SU-DHL-6 (cell line): ENCODE measurements at regions not wholly inside any gene's neighbourhood (a gene's known extent, or its start where the extent isn't known, plus 50 kb on each side); places are given as distances from the start of the nearest gene placed in this dataset.

ENCODE experiments used
- H2AFZ ChIP-seq: fragments of 200-600 bp; sonication (generic); 2 replicates; pipeline ENCODE4 v1.6.1; 2014; ENCODE audit warnings: low read depth, mild to moderate bottlenecking, moderate library complexity, mixed read lengths, antibody characterized with exemption, low read length; ENCODE audit not compliant: severe bottlenecking
- H3F3A ChIP-seq: fragments of 200-600 bp; shearing (Covaris generic); 2 replicates; pipeline ENCODE4 v1.6.0; 2016; ENCODE audit warnings: antibody characterized with exemption, mild to moderate bottlenecking; ENCODE audit not compliant: insufficient read depth
- H3K27ac ChIP-seq: fragments of 200-600 bp; sonication (generic); 2 replicates; pipeline ENCODE4 v1.5.1; 2016; ENCODE audit warnings: low read depth, mild to moderate bottlenecking, low read length, moderate library complexity, mixed read lengths
- H3K27me3 ChIP-seq: fragments of 200-600 bp; sonication (generic), shearing (Covaris generic); 2 replicates; pipeline ENCODE4 v1.6.0; 2014; ENCODE audit warnings: mild to moderate bottlenecking, low read length
- H3K36me3 ChIP-seq: fragments of 200-600 bp; sonication (generic); 2 replicates; pipeline ENCODE4 v1.6.1; 2014; ENCODE audit warnings: mild to moderate bottlenecking, low read length, mixed read lengths
- H3K4me2 ChIP-seq: fragments of 300-600, 200-600 bp; shearing (Covaris generic), sonication (generic); 2 replicates; pipeline ENCODE4 v1.6.0; 2014; ENCODE audit warnings: low read length, low read depth, mild to moderate bottlenecking; ENCODE audit not compliant: poor library complexity, severe bottlenecking
- H3K4me3 ChIP-seq: fragments of 200-600 bp; sonication (generic); 2 replicates; pipeline ENCODE4 v1.5.1; 2014; ENCODE audit warnings: antibody characterized with exemption, low read length, mild to moderate bottlenecking, mixed read lengths; ENCODE audit not compliant: insufficient read depth, poor library complexity, severe bottlenecking
- H3K79me2 ChIP-seq: fragments of 200-600 bp; sonication (generic); 2 replicates; pipeline ENCODE4 v1.6.1; 2014; ENCODE audit warnings: mild to moderate bottlenecking, low read length, moderate library complexity; ENCODE audit not compliant: insufficient read depth
- H3K9ac ChIP-seq: fragments of 200-600 bp; sonication (generic); 2 replicates; pipeline ENCODE4 v1.7.0; 2014; ENCODE audit warnings: mild to moderate bottlenecking, low read length
- H3K9me2 ChIP-seq: fragments of 200-600 bp; sonication (generic); replicated peaks from 2 replicates; pipeline ENCODE4 v1.6.1; 2014; ENCODE audit warnings: low read length; ENCODE audit not compliant: insufficient read depth
- H3K9me3 ChIP-seq: fragments of 200-600 bp; sonication (generic); 2 replicates; pipeline ENCODE4 v1.6.1; 2014; ENCODE audit warnings: low read length, mixed read lengths; ENCODE audit not compliant: insufficient read depth
- H4K20me1 ChIP-seq: fragments of 200-600 bp; sonication (generic); 2 replicates; pipeline ENCODE4 v1.6.1; 2014; ENCODE audit warnings: low read depth, mild to moderate bottlenecking, antibody characterized with exemption, low read length, moderate library complexity, mixed read lengths
- CTCF ChIP-seq: fragments of 200-600 bp; sonication (generic); IDR thresholded peaks from one replicate; pipeline ENCODE4 v1.5.1; 2017; ENCODE audit warnings: antibody characterized with exemption, mild to moderate bottlenecking, low read length, moderate library complexity; ENCODE audit not compliant: insufficient read depth, poor library complexity, severe bottlenecking
- EZH2phosphoT487 ChIP-seq: fragments of 200-600 bp; sonication (generic), shearing (Covaris generic); conservative IDR thresholded peaks from 2 replicates; pipeline ENCODE4 v1.6.1; 2018; ENCODE audit warnings: mild to moderate bottlenecking, antibody characterized with exemption, low read length, moderate library complexity, mixed read lengths

- Histone ChIP-seq H3K9ac (no peak overlapping the region), H3K9me2 (no peaks in the 10 kb centered on the region), H4K20me1 (no peaks in the 10 kb centered on the region), H3K27ac (no peak overlapping the region), H3K9me3 (no peaks in the 10 kb centered on the region), H3K79me2 (no peaks in the 10 kb centered on the region), H2AFZ (no peak overlapping the region), H3K4me2 (no peak overlapping the region), H3K4me3 (no peak overlapping the region), H3K36me3 (no peaks in the 10 kb centered on the region), H3K27me3 (no peaks in the 10 kb centered on the region), H3F3A (no peaks in the 10 kb centered on the region)
- TF ChIP-seq EZH2phosphoT487, result no peak
- TF ChIP-seq CTCF, result no peak
These were observed 107.8 kb upstream of the PDHA2 start for GRCh38 chr4:95732061-95732460.

- no peaks in the 10 kb centered on the region for H3K9me2 ChIP-seq
- H3K27me3 ChIP-seq, result no peaks in the 10 kb centered on the region
- no peaks in the 10 kb centered on the region for H4K20me1 ChIP-seq
- no peaks in the 10 kb centered on the region for H3K79me2 ChIP-seq
- H2AFZ ChIP-seq, result no peak overlapping the region
- H3K4me2 ChIP-seq, result no peak overlapping the region
- H3F3A ChIP-seq, result no peaks in the 10 kb centered on the region
- H3K9ac ChIP-seq, result no peak overlapping the region
- H3K4me3 ChIP-seq, result no peak overlapping the region
- H3K27ac ChIP-seq, result no peak overlapping the region
- TF ChIP-seq CTCF (no peak), EZH2phosphoT487 (no peak)
- H3K36me3 ChIP-seq, result no peaks in the 10 kb centered on the region
- no peaks in the 10 kb centered on the region for H3K9me3 ChIP-seq
These were observed 110.3 kb upstream of the PDHA2 start for GRCh38 chr4:95729596-95729995.

GRCh38 chr4:95728145-95728544 is 111.7 kb upstream of the PDHA2 start:
- no peaks in the 10 kb centered on the region for H3K9me3 ChIP-seq
- no peak for TF ChIP-seq EZH2phosphoT487
- no peak for TF ChIP-seq CTCF
- no peak overlapping the region for H3K4me2 ChIP-seq
- no peaks in the 10 kb centered on the region for H3K36me3 ChIP-seq
- no peak overlapping the region for H2AFZ ChIP-seq
- no peaks in the 10 kb centered on the region for H3K27me3 ChIP-seq
- no peaks in the 10 kb centered on the region for H3K79me2 ChIP-seq
- no peak overlapping the region for H3K9ac ChIP-seq
- H3K27ac ChIP-seq, result no peak overlapping the region
- no peak overlapping the region for H3K4me3 ChIP-seq
- H3F3A ChIP-seq, result no peaks in the 10 kb centered on the region
- H3K9me2 ChIP-seq, result no peaks in the 10 kb centered on the region
- no peaks in the 10 kb centered on the region for H4K20me1 ChIP-seq

- Histone ChIP-seq H3K4me3 (no peak overlapping the region), H3F3A (no peaks in the 10 kb centered on the region), H3K79me2 (no peaks in the 10 kb centered on the region), H3K9ac (no peak overlapping the region), H3K9me2 (no peaks in the 10 kb centered on the region), H2AFZ (no peak overlapping the region), H3K36me3 (no peaks in the 10 kb centered on the region), H3K4me2 (no peak overlapping the region), H3K27me3 (no peaks in the 10 kb centered on the region), H4K20me1 (no peaks in the 10 kb centered on the region), H3K27ac (no peak overlapping the region), H3K9me3 (no peaks in the 10 kb centered on the region)
- TF ChIP-seq CTCF (no peak), EZH2phosphoT487 (no peak)
These were observed 124.1 kb upstream of the PDHA2 start for GRCh38 chr4:95715830-95716229.
